Colonic mucosa (tissue), 4 donors: ENCODE measurements at regions not wholly inside any gene's neighbourhood (a gene's known extent, or its start where the extent isn't known, plus 50 kb on each side); places are given as distances from the start of the nearest gene placed in this dataset.
"Not testable (repeated sequence)": the region's sequence is repeated elsewhere in the genome, so short reads cannot be mapped to it uniquely, and the experiment has no call there.

Experiments used
- DNase-seq: peaks from one replicate; pipeline ENCODE4 v3.0.0-alpha.2; 2020
- H3K27ac ChIP-seq: fragments of 200-600 bp; one replicate; pipeline ENCODE4 v1.8.0; 2021
- H3K27me3 ChIP-seq: fragments of 200-600 bp; one replicate; pipeline ENCODE4 v1.8.0; 2021
- H3K36me3 ChIP-seq: fragments of 200-600 bp; one replicate; pipeline ENCODE4 v1.8.0; 2021
- H3K4me1 ChIP-seq: fragments of 200-600 bp; one replicate; pipeline ENCODE4 v1.8.0; 2021; ENCODE audit warnings: mild to moderate bottlenecking
- H3K4me3 ChIP-seq: fragments of 200-600 bp; one replicate; pipeline ENCODE4 v1.8.0; 2021
- H3K9ac ChIP-seq, 2 donors: one replicate each; pipeline ENCODE4 v1.7.0; 2013; ENCODE audit warnings: control low read depth in 2 of 2, low read depth in 2 of 2, low read length in 2 of 2
- H3K9me3 ChIP-seq: fragments of 200-600 bp; one replicate; pipeline ENCODE4 v1.8.0; 2021
- CTCF ChIP-seq: fragments of 200-600 bp; IDR thresholded peaks from one replicate; pipeline ENCODE4 v1.8.0; 2022; ENCODE audit warnings: antibody characterized with exemption, mild to moderate bottlenecking
- intact Hi-C: fragments of 100-400 bp; cut with DNase I; formaldehyde crosslinking; loops from one replicate; pipeline ENCODE4 v1.14.1; 2022
- donor health status: healthy.
- donor health status: DM: no; HTN: no; CAD: no.
- donor health status: DM: no; HTN: no; CAD: no.

- intact Hi-C loops: no loop called here
- Histone ChIP-seq H3K4me3 (no peak overlapping the region), H3K36me3 (no peaks in the 10 kb centered on the region), H3K27me3 (no peaks in the 10 kb centered on the region), H3K27ac (no peak overlapping the region), H3K9ac (no peak overlapping the region), H3K9me3 (no peaks in the 10 kb centered on the region), H3K4me1 (no peaks in the 10 kb centered on the region)
- peak; percentile 41 for TF ChIP-seq CTCF
- peak; percentile 46 for DNase-seq
These were observed 89.8 kb downstream of the KATNIP start for GRCh38 chr16:27639561-27640276.

GRCh38 chr16:27640277-27640600 lies 90.3 kb downstream of the KATNIP start:
- H3K36me3 ChIP-seq: no peaks in the 10 kb centered on the region
- no peaks in the 10 kb centered on the region for H3K27me3 ChIP-seq
- intact Hi-C loops: no loop called here

GRCh38 chr16:27641260-27641659 lies 91.3 kb downstream of the KATNIP start:
- no peak for TF ChIP-seq CTCF
- H3K9me3 ChIP-seq: no peaks in the 10 kb centered on the region
- H3K4me1 ChIP-seq: no peaks in the 10 kb centered on the region
- no peaks in the 10 kb centered on the region for H3K36me3 ChIP-seq
- no peak overlapping the region for H3K4me3 ChIP-seq
- no peak overlapping the region for H3K9ac ChIP-seq
- H3K27ac ChIP-seq: no peak overlapping the region
- H3K27me3 ChIP-seq: no peaks in the 10 kb centered on the region
- DNase-seq: no peak
- intact Hi-C loops: no loop called here

More at GRCh38 chr16:27640277-27640600, 90.3 kb downstream of the KATNIP start:
- no peak for TF ChIP-seq CTCF
- no peak for DNase-seq
- H3K9ac ChIP-seq: no peak overlapping the region
- no peaks in the 10 kb centered on the region for H3K9me3 ChIP-seq
- H3K4me1 ChIP-seq: no peaks in the 10 kb centered on the region
- no peak overlapping the region for H3K4me3 ChIP-seq
- H3K27ac ChIP-seq: no peak overlapping the region

GRCh38 chr16:27641734-27642415 lies 91.9 kb downstream of the KATNIP start:
- H3K9me3 ChIP-seq, intact Hi-C loops, H3K27ac ChIP-seq, H3K4me1 ChIP-seq, DNase-seq, H3K4me3 ChIP-seq, H3K36me3 ChIP-seq, H3K9ac ChIP-seq, H3K27me3 ChIP-seq: not testable (repeated sequence)

- no peak for TF ChIP-seq CTCF
- H3K36me3 ChIP-seq: no peaks in the 10 kb centered on the region
- no peak overlapping the region for H3K27ac ChIP-seq
- H3K9me3 ChIP-seq: no peaks in the 10 kb centered on the region
- H3K4me3 ChIP-seq: no peak overlapping the region
- no peak for DNase-seq
- no peak overlapping the region for H3K9ac ChIP-seq
- no peaks in the 10 kb centered on the region for H3K27me3 ChIP-seq
- intact Hi-C loops: no loop called here
- H3K4me1 ChIP-seq: no peaks in the 10 kb centered on the region
These were observed 92.8 kb downstream of the KATNIP start for GRCh38 chr16:27642756-27643155.

GRCh38 chr16:27644165-27644564 lies 94.2 kb downstream of the KATNIP start:
- Histone ChIP-seq H3K9ac (no peak overlapping the region), H3K27me3 (no peaks in the 10 kb centered on the region), H3K27ac (no peak overlapping the region), H3K4me3 (no peak overlapping the region), H3K4me1 (no peaks in the 10 kb centered on the region), H3K9me3 (no peaks in the 10 kb centered on the region), H3K36me3 (no peaks in the 10 kb centered on the region)
- DNase-seq: no peak
- intact Hi-C loops: no loop called here
- TF ChIP-seq CTCF: no peak
